Epithelial cell of proximal tubule (primary cell): ENCODE measurements at regions not wholly inside any gene's neighbourhood (a gene's known extent, or its start where the extent isn't known, plus 50 kb on each side); places are given as distances from the start of the nearest gene placed in this dataset.
"Not testable (repeated sequence)": the region's sequence is repeated elsewhere in the genome, so short reads cannot be mapped to it uniquely, and the experiment has no call there.

ENCODE experiments used
- DNase-seq: peaks from one replicate; pipeline ENCODE4 v3.0.0-alpha.2; 2011; ENCODE audit warnings: low read depth
- H3K4me3 ChIP-seq: 2 replicates; pipeline ENCODE4 v1.5.1; 2011; ENCODE audit warnings: low read depth, mild to moderate bottlenecking, low read length
- CTCF ChIP-seq: conservative IDR thresholded peaks from 2 replicates; pipeline ENCODE4 v1.5.1; 2012; ENCODE audit warnings: low read depth, mild to moderate bottlenecking, low read length

- H3K4me3 ChIP-seq = no peak overlapping the region
- TF ChIP-seq CTCF = no peak
- DNase-seq = no peak
Measured at GRCh38 chr19:30966486-30966885, 382.8 kb downstream of the TSHZ3 start.

GRCh38 chr19:30959011-30959410, 390.2 kb downstream of the TSHZ3 start:
- H3K4me3 ChIP-seq = no peak overlapping the region
- DNase-seq = no peak
- TF ChIP-seq CTCF = no peak

- DNase-seq = no peak
- no peak for TF ChIP-seq CTCF
- no peak overlapping the region for H3K4me3 ChIP-seq
Measured at GRCh38 chr19:30955112-30956104, 393.8 kb downstream of the TSHZ3 start.

GRCh38 chr19:30944276-30944932, 404.8 kb downstream of the TSHZ3 start:
- DNase-seq, H3K4me3 ChIP-seq: not testable (repeated sequence)

- TF ChIP-seq CTCF = no peak
- H3K4me3 ChIP-seq = no peak overlapping the region
- DNase-seq = no peak
Measured at GRCh38 chr19:30943101-30943843, 406.0 kb downstream of the TSHZ3 start.

- H3K4me3 ChIP-seq = no peak overlapping the region
- no peak for TF ChIP-seq CTCF
- DNase-seq = no peak
Measured at GRCh38 chr19:30942636-30943035, 406.6 kb downstream of the TSHZ3 start.

GRCh38 chr19:30941591-30941990, 407.6 kb downstream of the TSHZ3 start:
- no peak for TF ChIP-seq CTCF
- DNase-seq = no peak
- no peak overlapping the region for H3K4me3 ChIP-seq
